ENCODE measurements at regions not wholly inside any gene's neighbourhood (a gene's known extent, or its start where the extent isn't known, plus 50 kb on each side); places are given as distances from the start of the nearest gene placed in this dataset.
A peak's percentile ranks its signal among the peaks of the same experiment; 100 is the strongest.

- no peaks in the 10 kb centered on the region for H3K4me1 ChIP-seq
- TF ChIP-seq CTCF (IDR thresholded peaks at IDR 0.05) (no peak), POLR2A (IDR thresholded peaks at IDR 0.05) (no peak), POLR2AphosphoS5 (IDR thresholded peaks at IDR 0.05) (no peak)
- no peaks in the 10 kb centered on the region for H3K27me3 ChIP-seq
- H3K27ac ChIP-seq = no peak overlapping the region
- H3K36me3 ChIP-seq = no peaks in the 10 kb centered on the region
- no peak overlapping the region for H3K4me3 ChIP-seq
- no peak for ATAC-seq (ENCODE audit: low FRiP score in 2 of 2)
- 79 to 83% methylated on average over 6 of the region's 6 CpGs for WGBS, 2 donors
- DNase-seq = no peak
- H3K9me3 ChIP-seq = no peaks in the 10 kb centered on the region
Measured at GRCh38 chr10:123952099-123952498, 60.5 kb upstream of the CPXM2 start.

GRCh38 chr10:123948030-123948823 is 56.6 kb upstream of the CPXM2 start:
- no peak overlapping the region for H3K27ac ChIP-seq
- no peaks in the 10 kb centered on the region for H3K27me3 ChIP-seq
- 70% methylated on average over 9 of the region's 9 CpGs for WGBS, 2 donors
- H3K9me3 ChIP-seq = no peaks in the 10 kb centered on the region
- DNase-seq = no peak
- TF ChIP-seq POLR2AphosphoS5 (IDR thresholded peaks at IDR 0.05) (no peak), CTCF (IDR thresholded peaks at IDR 0.05) (no peak), EP300 (IDR thresholded peaks at IDR 0.05) (no peak), POLR2A (IDR thresholded peaks at IDR 0.05) (no peak)
- no peaks in the 10 kb centered on the region for H3K4me1 ChIP-seq
- no peak overlapping the region for H3K4me3 ChIP-seq
- no peaks in the 10 kb centered on the region for H3K36me3 ChIP-seq
- ATAC-seq (ENCODE audit: low FRiP score in 2 of 2) = no peak

GRCh38 chr10:123945325-123945920 is 53.8 kb upstream of the CPXM2 start:
- no peak for DNase-seq
- 68 to 71% methylated on average over 8 of the region's 8 CpGs for WGBS, 2 donors
- Histone ChIP-seq H3K9me3 (no peaks in the 10 kb centered on the region), H3K4me3 (no peak overlapping the region), H3K4me1 (no peaks in the 10 kb centered on the region), H3K27ac (no peak overlapping the region), H3K27me3 (no peaks in the 10 kb centered on the region), H3K36me3 (no peaks in the 10 kb centered on the region)
- no peak for TF ChIP-seq POLR2A (IDR thresholded peaks at IDR 0.05)
- no peak for TF ChIP-seq CTCF (IDR thresholded peaks at IDR 0.05)
- no peak for TF ChIP-seq POLR2AphosphoS5 (IDR thresholded peaks at IDR 0.05)
- no peak for TF ChIP-seq EP300 (IDR thresholded peaks at IDR 0.05)
- peak in 1 of 2 donors; percentile 63 for ATAC-seq (ENCODE audit: low FRiP score in 2 of 2)

GRCh38 chr10:123944661-123945060 is 53.1 kb upstream of the CPXM2 start:
- DNase-seq (no peak), ATAC-seq (ENCODE audit: low FRiP score in 2 of 2) (peak in 1 of 2 donors; percentile 25)
- H3K27me3 ChIP-seq = no peaks in the 10 kb centered on the region
- 86 to 89% methylated on average over 6 of the region's 6 CpGs for WGBS, 2 donors
- no peak overlapping the region for H3K27ac ChIP-seq
- H3K36me3 ChIP-seq = no peaks in the 10 kb centered on the region
- H3K4me1 ChIP-seq = no peaks in the 10 kb centered on the region
- TF ChIP-seq CTCF (IDR thresholded peaks at IDR 0.05) (no peak), POLR2A (IDR thresholded peaks at IDR 0.05) (no peak), EP300 (IDR thresholded peaks at IDR 0.05) (no peak), POLR2AphosphoS5 (IDR thresholded peaks at IDR 0.05) (no peak)
- H3K9me3 ChIP-seq = no peaks in the 10 kb centered on the region
- H3K4me3 ChIP-seq = no peak overlapping the region

GRCh38 chr10:123943307-123943706 is 51.7 kb upstream of the CPXM2 start:
- Histone ChIP-seq H3K27me3 (no peaks in the 10 kb centered on the region), H3K9me3 (no peaks in the 10 kb centered on the region), H3K36me3 (no peaks in the 10 kb centered on the region), H3K4me1 (no peaks in the 10 kb centered on the region), H3K4me3 (no peak overlapping the region), H3K27ac (no peak overlapping the region)
- TF ChIP-seq POLR2A (IDR thresholded peaks at IDR 0.05) (no peak), CTCF (IDR thresholded peaks at IDR 0.05) (no peak), EP300 (IDR thresholded peaks at IDR 0.05) (no peak), POLR2AphosphoS5 (IDR thresholded peaks at IDR 0.05) (no peak)
- no peak for DNase-seq
- 66 to 68% methylated on average over 3 of the region's 3 CpGs for WGBS, 2 donors
- ATAC-seq (ENCODE audit: low FRiP score in 2 of 2) = no peak
